ENCODE measurements at regions not wholly inside any gene's neighbourhood (a gene's known extent, or its start where the extent isn't known, plus 50 kb on each side); places are given as distances from the start of the nearest gene placed in this dataset.

DNA sequence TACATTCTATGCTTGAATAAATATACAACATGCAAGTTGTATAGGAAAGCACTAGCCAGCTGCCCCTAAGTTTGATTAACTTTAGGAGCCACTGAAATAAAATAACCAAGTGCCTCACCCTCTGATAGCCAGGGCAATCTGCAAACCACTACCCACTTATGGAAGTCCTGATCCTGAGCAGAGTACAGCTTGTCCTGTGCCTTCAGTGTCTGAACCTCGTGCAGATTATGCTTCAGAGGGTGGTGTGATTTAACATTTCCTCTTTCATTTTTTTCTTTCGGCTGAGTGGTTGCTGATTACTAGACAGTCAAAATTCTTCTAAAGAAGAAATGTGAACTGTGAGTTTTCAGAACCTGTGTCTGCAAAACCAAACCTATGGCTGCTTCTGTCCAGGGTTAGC lies 327.7 kb downstream of the PIK3R1 start:
- TF ChIP-seq, protein P1, sequence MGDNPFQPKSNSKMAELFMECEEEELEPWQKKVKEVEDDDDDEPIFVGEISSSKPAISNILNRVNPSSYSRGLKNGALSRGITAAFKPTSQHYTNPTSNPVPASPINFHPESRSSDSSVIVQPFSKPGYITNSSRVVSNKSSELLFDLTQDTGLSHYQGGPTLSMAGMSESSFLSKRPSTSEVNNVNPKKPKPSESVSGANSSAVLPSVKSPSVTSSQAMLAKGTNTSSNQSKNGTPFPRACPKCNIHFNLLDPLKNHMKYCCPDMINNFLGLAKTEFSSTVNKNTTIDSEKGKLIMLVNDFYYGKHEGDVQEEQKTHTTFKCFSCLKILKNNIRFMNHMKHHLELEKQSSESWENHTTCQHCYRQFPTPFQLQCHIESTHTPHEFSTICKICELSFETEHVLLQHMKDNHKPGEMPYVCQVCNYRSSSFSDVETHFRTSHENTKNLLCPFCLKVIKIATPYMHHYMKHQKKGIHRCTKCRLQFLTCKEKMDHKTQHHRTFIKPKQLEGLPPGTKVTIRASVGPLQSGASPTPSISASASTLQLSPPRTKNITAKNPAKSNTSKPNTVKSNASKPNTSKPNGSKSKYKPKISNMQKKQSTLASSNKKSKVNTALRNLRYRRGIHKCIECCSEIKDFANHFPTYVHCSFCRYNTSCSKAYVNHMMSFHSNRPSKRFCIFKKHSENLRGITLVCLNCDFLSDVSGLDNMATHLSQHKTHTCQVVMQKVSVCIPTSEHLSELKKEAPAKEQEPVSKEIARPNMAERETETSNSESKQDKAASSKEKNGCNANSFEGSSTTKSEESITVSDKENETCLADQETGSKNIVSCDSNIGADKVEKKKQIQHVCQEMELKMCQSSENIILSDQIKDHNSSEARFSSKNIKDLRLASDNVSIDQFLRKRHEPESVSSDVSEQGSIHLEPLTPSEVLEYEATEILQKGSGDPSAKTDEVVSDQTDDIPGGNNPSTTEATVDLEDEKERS (tag by site-specific recombination; IDR thresholded peaks at IDR 0.05), result no peak
- TF ChIP-seq, protein P2, sequence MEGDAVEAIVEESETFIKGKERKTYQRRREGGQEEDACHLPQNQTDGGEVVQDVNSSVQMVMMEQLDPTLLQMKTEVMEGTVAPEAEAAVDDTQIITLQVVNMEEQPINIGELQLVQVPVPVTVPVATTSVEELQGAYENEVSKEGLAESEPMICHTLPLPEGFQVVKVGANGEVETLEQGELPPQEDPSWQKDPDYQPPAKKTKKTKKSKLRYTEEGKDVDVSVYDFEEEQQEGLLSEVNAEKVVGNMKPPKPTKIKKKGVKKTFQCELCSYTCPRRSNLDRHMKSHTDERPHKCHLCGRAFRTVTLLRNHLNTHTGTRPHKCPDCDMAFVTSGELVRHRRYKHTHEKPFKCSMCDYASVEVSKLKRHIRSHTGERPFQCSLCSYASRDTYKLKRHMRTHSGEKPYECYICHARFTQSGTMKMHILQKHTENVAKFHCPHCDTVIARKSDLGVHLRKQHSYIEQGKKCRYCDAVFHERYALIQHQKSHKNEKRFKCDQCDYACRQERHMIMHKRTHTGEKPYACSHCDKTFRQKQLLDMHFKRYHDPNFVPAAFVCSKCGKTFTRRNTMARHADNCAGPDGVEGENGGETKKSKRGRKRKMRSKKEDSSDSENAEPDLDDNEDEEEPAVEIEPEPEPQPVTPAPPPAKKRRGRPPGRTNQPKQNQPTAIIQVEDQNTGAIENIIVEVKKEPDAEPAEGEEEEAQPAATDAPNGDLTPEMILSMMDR (tag by site-specific recombination; IDR thresholded peaks at IDR 0.05), result no peak
- TF ChIP-seq ZNF707 (tag by site-specific recombination; IDR thresholded peaks at IDR 0.05), result no peak
- TF ChIP-seq ZNF76 (tag by site-specific recombination; IDR thresholded peaks at IDR 0.05; ENCODE audit: borderline replicate concordance, low read depth), result no peak
- TF ChIP-seq MYNN (tag by site-specific recombination; IDR thresholded peaks at IDR 0.05; ENCODE audit: borderline replicate concordance), result no peak
- TF ChIP-seq, protein P3, sequence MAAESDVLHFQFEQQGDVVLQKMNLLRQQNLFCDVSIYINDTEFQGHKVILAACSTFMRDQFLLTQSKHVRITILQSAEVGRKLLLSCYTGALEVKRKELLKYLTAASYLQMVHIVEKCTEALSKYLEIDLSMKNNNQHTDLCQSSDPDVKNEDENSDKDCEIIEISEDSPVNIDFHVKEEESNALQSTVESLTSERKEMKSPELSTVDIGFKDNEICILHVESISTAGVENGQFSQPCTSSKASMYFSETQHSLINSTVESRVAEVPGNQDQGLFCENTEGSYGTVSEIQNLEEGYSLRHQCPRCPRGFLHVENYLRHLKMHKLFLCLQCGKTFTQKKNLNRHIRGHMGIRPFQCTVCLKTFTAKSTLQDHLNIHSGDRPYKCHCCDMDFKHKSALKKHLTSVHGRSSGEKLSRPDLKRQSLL (tag by site-specific recombination; IDR thresholded peaks at IDR 0.05), result no peak
- no peak for TF ChIP-seq ZNF302 (tag by site-specific recombination; IDR thresholded peaks at IDR 0.05; ENCODE audit: low read depth)
- TF ChIP-seq ZSCAN23 (tag by site-specific recombination; IDR thresholded peaks at IDR 0.05), result no peak
- TF ChIP-seq, protein P4, sequence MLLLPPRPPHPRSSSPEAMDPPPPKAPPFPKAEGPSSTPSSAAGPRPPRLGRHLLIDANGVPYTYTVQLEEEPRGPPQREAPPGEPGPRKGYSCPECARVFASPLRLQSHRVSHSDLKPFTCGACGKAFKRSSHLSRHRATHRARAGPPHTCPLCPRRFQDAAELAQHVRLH (tag by site-specific recombination; IDR thresholded peaks at IDR 0.05), result no peak
- TF ChIP-seq, protein P5, sequence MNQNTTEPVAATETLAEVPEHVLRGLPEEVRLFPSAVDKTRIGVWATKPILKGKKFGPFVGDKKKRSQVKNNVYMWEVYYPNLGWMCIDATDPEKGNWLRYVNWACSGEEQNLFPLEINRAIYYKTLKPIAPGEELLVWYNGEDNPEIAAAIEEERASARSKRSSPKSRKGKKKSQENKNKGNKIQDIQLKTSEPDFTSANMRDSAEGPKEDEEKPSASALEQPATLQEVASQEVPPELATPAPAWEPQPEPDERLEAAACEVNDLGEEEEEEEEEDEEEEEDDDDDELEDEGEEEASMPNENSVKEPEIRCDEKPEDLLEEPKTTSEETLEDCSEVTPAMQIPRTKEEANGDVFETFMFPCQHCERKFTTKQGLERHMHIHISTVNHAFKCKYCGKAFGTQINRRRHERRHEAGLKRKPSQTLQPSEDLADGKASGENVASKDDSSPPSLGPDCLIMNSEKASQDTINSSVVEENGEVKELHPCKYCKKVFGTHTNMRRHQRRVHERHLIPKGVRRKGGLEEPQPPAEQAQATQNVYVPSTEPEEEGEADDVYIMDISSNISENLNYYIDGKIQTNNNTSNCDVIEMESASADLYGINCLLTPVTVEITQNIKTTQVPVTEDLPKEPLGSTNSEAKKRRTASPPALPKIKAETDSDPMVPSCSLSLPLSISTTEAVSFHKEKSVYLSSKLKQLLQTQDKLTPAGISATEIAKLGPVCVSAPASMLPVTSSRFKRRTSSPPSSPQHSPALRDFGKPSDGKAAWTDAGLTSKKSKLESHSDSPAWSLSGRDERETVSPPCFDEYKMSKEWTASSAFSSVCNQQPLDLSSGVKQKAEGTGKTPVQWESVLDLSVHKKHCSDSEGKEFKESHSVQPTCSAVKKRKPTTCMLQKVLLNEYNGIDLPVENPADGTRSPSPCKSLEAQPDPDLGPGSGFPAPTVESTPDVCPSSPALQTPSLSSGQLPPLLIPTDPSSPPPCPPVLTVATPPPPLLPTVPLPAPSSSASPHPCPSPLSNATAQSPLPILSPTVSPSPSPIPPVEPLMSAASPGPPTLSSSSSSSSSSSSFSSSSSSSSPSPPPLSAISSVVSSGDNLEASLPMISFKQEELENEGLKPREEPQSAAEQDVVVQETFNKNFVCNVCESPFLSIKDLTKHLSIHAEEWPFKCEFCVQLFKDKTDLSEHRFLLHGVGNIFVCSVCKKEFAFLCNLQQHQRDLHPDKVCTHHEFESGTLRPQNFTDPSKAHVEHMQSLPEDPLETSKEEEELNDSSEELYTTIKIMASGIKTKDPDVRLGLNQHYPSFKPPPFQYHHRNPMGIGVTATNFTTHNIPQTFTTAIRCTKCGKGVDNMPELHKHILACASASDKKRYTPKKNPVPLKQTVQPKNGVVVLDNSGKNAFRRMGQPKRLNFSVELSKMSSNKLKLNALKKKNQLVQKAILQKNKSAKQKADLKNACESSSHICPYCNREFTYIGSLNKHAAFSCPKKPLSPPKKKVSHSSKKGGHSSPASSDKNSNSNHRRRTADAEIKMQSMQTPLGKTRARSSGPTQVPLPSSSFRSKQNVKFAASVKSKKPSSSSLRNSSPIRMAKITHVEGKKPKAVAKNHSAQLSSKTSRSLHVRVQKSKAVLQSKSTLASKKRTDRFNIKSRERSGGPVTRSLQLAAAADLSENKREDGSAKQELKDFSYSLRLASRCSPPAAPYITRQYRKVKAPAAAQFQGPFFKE (tag by site-specific recombination; IDR thresholded peaks at IDR 0.05; ENCODE audit: borderline replicate concordance), result no peak
- no peak for TF ChIP-seq ZNF549 (tag by site-specific recombination; IDR thresholded peaks at IDR 0.05)
- no peak for TF ChIP-seq GFI1B (tag by site-specific recombination; IDR thresholded peaks at IDR 0.05)
